Glutamatergic neuron (in vitro differentiated cells): ENCODE measurements at regions not wholly inside any gene's neighbourhood (a gene's known extent, or its start where the extent isn't known, plus 50 kb on each side); places are given as distances from the start of the nearest gene placed in this dataset.

Experiments used
- DNase-seq: peaks from one replicate; pipeline ENCODE4 v3.0.0; 2022
- H3K27ac Mint-ChIP-seq: one replicate; pipeline ENCODE4 v1.8.0; 2020; ENCODE audit warnings: mild to moderate bottlenecking, mixed read lengths, inconsistent platforms; ENCODE audit not compliant: unreplicated experiment
- H3K27me3 Mint-ChIP-seq: one replicate; pipeline ENCODE4 v1.8.0; 2020; ENCODE audit warnings: mild to moderate bottlenecking, moderate library complexity, mixed read lengths, inconsistent platforms; ENCODE audit not compliant: unreplicated experiment
- H3K36me3 Mint-ChIP-seq: one replicate; pipeline ENCODE4 v1.8.0; 2020; ENCODE audit warnings: mild to moderate bottlenecking, mixed read lengths, inconsistent platforms; ENCODE audit not compliant: unreplicated experiment
- H3K4me1 Mint-ChIP-seq: one replicate; pipeline ENCODE4 v1.8.0; 2020; ENCODE audit warnings: mild to moderate bottlenecking, low read depth, mixed read lengths, inconsistent platforms; ENCODE audit not compliant: unreplicated experiment
- H3K4me3 Mint-ChIP-seq: one replicate; pipeline ENCODE4 v1.8.0; 2020; ENCODE audit warnings: mild to moderate bottlenecking, mixed read lengths, inconsistent platforms; ENCODE audit not compliant: unreplicated experiment
- H3K9me3 Mint-ChIP-seq: one replicate; pipeline ENCODE4 v1.8.0; 2020; ENCODE audit warnings: mild to moderate bottlenecking, moderate library complexity, mixed read lengths, inconsistent platforms; ENCODE audit not compliant: unreplicated experiment
- CTCF ChIP-seq: fragments of 200-600 bp; sonication (generic); IDR thresholded peaks from one replicate; pipeline ENCODE4 v1.5.0; 2021; ENCODE audit not compliant: partially characterized antibody, unreplicated experiment

- H3K36me3 Mint-ChIP-seq, result peaks cover 12% of the 10 kb centered on the region
- DNase-seq, result no peak
- peaks cover 14% of the 10 kb centered on the region for H3K9me3 Mint-ChIP-seq
- H3K4me3 Mint-ChIP-seq, result no peak overlapping the region
- H3K27me3 Mint-ChIP-seq, result peaks cover 5% of the 10 kb centered on the region
- H3K4me1 Mint-ChIP-seq, result no peaks in the 10 kb centered on the region
- TF ChIP-seq CTCF, result no peak
- H3K27ac Mint-ChIP-seq, result no peak overlapping the region
Measured at GRCh38 chr1:5497503-5497902, 494.7 kb downstream of the NPHP4 start.

GRCh38 chr1:5495596-5496410 is 496.4 kb downstream of the NPHP4 start:
- Mint-ChIP-seq H3K27me3 (peaks cover 5% of the 10 kb centered on the region), H3K4me3 (no peak overlapping the region), H3K36me3 (peaks cover 7% of the 10 kb centered on the region), H3K27ac (no peak overlapping the region), H3K4me1 (no peaks in the 10 kb centered on the region), H3K9me3 (peaks cover 16% of the 10 kb centered on the region)
- no peak for TF ChIP-seq CTCF
- no peak for DNase-seq

GRCh38 chr1:5494518-5494917 is 497.7 kb downstream of the NPHP4 start:
- Mint-ChIP-seq H3K36me3 (peaks cover 7% of the 10 kb centered on the region), H3K4me3 (no peak overlapping the region), H3K27me3 (peaks cover 2% of the 10 kb centered on the region), H3K9me3 (peaks cover 15% of the 10 kb centered on the region), H3K4me1 (no peaks in the 10 kb centered on the region), H3K27ac (no peak overlapping the region)
- TF ChIP-seq CTCF, result no peak
- DNase-seq, result no peak

- Mint-ChIP-seq H3K4me1 (no peaks in the 10 kb centered on the region), H3K27ac (no peak overlapping the region), H3K27me3 (peaks cover 2% of the 10 kb centered on the region), H3K4me3 (no peak overlapping the region), H3K9me3 (peaks cover 13% of the 10 kb centered on the region), H3K36me3 (peaks cover 7% of the 10 kb centered on the region)
- no peak for TF ChIP-seq CTCF
- no peak for DNase-seq
Measured at GRCh38 chr1:5493851-5494311, 498.3 kb downstream of the NPHP4 start.

- H3K4me3 Mint-ChIP-seq, result no peak overlapping the region
- H3K27me3 Mint-ChIP-seq, result peaks cover 2% of the 10 kb centered on the region
- H3K4me1 Mint-ChIP-seq, result no peaks in the 10 kb centered on the region
- H3K9me3 Mint-ChIP-seq, result peaks cover 12% of the 10 kb centered on the region
- no peak for TF ChIP-seq CTCF
- H3K27ac Mint-ChIP-seq, result no peak overlapping the region
- DNase-seq, result no peak
- H3K36me3 Mint-ChIP-seq, result peaks cover 7% of the 10 kb centered on the region
Measured at GRCh38 chr1:5493275-5493674, 498.9 kb downstream of the NPHP4 start.
